ENCODE measurements at regions not wholly inside any gene's neighbourhood (a gene's known extent, or its start where the extent isn't known, plus 50 kb on each side); places are given as distances from the start of the nearest gene placed in this dataset.

GRCh38 chr3:16801698-16802097 is 83.1 kb upstream of the PLCL2 start:
- Histone ChIP-seq H3K27me3 (ENCODE audit: control insufficient read depth in 1 of 2, insufficient read depth in 2 of 2, low read length in 2 of 2) (no peaks in the 10 kb centered on the region), H3K4me3 (ENCODE audit: low read length) (no peak overlapping the region), H3K4me1 (ENCODE audit: insufficient read depth, low read length) (peaks cover 9% of the 10 kb centered on the region), H3K27ac (ENCODE audit: low read depth in 1 of 2, low read length in 2 of 2) (no peak overlapping the region), H3K36me3 (ENCODE audit: insufficient read depth, low read length) (no peaks in the 10 kb centered on the region), H3K9me3 (ENCODE audit: control insufficient read depth in 1 of 2, insufficient read depth in 1 of 2, low read length in 2 of 2) (no peaks in the 10 kb centered on the region)
- POLR2A ChIA-PET = interaction anchor here (0.7 to 1.6 kb wide), 4 partner anchors 9 to 83 kb away, joined by 3 to 7 read pairs (median 4); partner anchors contain the start of gene PLCL2
- H3K36me3 Mint-ChIP-seq (ENCODE audit: low read depth) = no peaks in the 10 kb centered on the region
- CTCF ChIA-PET = no interaction called here
- H3K27me3 Mint-ChIP-seq = no peaks in the 10 kb centered on the region
- H3K9me3 Mint-ChIP-seq = no peaks in the 10 kb centered on the region
- DNase-seq (peak in 2 of 14 experiments; percentile 39 to 43), ATAC-seq (ENCODE audit: poor library complexity) (peak; percentile 64)
- TF ChIP-seq CTCF (IDR thresholded peaks at IDR 0.05) = no peak
- H3K4me1 Mint-ChIP-seq (ENCODE audit: low read depth) = peaks cover 34% of the 10 kb centered on the region
- intact Hi-C loops (cut with DNase I, micrococcal nuclease) = no loop called here
- peak overlapping the region; percentile 63 for H3K27ac Mint-ChIP-seq
- H3K4me3 Mint-ChIP-seq = no peak overlapping the region

- peak overlapping the region; percentile 45 for H3K27ac Mint-ChIP-seq
- ATAC-seq (ENCODE audit: poor library complexity) = peak; percentile 41
- H3K27me3 Mint-ChIP-seq = no peaks in the 10 kb centered on the region
- Histone ChIP-seq H3K27me3 (ENCODE audit: control insufficient read depth in 1 of 2, insufficient read depth in 2 of 2, low read length in 2 of 2) (no peaks in the 10 kb centered on the region), H3K4me1 (ENCODE audit: insufficient read depth, low read length) (peaks cover 9% of the 10 kb centered on the region), H3K9me3 (ENCODE audit: control insufficient read depth in 1 of 2, insufficient read depth in 1 of 2, low read length in 2 of 2) (no peaks in the 10 kb centered on the region), H3K4me3 (ENCODE audit: low read length) (no peak overlapping the region), H3K36me3 (ENCODE audit: insufficient read depth, low read length) (no peaks in the 10 kb centered on the region), H3K27ac (ENCODE audit: low read depth in 1 of 2, low read length in 2 of 2) (no peak overlapping the region)
- ChIA-PET CTCF (no interaction called here), POLR2A (interaction anchor here (0.7 to 1.6 kb wide), 3 partner anchors 39 to 83 kb away, joined by 3 to 7 read pairs (median 4); partner anchors contain the start of gene PLCL2)
- DNase-seq = no peak
- H3K36me3 Mint-ChIP-seq (ENCODE audit: low read depth) = no peaks in the 10 kb centered on the region
- H3K4me1 Mint-ChIP-seq (ENCODE audit: low read depth) = peaks cover 27% of the 10 kb centered on the region
- H3K4me3 Mint-ChIP-seq = no peak overlapping the region
- H3K9me3 Mint-ChIP-seq = no peaks in the 10 kb centered on the region
- TF ChIP-seq CTCF (IDR thresholded peaks at IDR 0.05) = no peak
- intact Hi-C loops (cut with DNase I, micrococcal nuclease) = no loop called here
Observed at GRCh38 chr3:16802389-16802788, 82.4 kb upstream of the PLCL2 start.

GRCh38 chr3:16803019-16803418 is 81.7 kb upstream of the PLCL2 start:
- DNase-seq (no peak), ATAC-seq (ENCODE audit: poor library complexity) (no peak)
- no peak overlapping the region for H3K4me3 Mint-ChIP-seq
- POLR2A ChIA-PET = interaction anchor here (1.5 to 1.6 kb wide), 2 partner anchors 38 to 82 kb away, joined by 3 to 7 read pairs; partner anchors contain the start of gene PLCL2
- no peaks in the 10 kb centered on the region for H3K36me3 ChIP-seq (ENCODE audit: insufficient read depth, low read length)
- H3K4me1 Mint-ChIP-seq (ENCODE audit: low read depth) = peaks cover 27% of the 10 kb centered on the region
- H3K36me3 Mint-ChIP-seq (ENCODE audit: low read depth) = no peaks in the 10 kb centered on the region
- H3K27me3 ChIP-seq (ENCODE audit: control insufficient read depth in 1 of 2, insufficient read depth in 2 of 2, low read length in 2 of 2) = no peaks in the 10 kb centered on the region
- no peaks in the 10 kb centered on the region for H3K27me3 Mint-ChIP-seq
- peaks cover 9% of the 10 kb centered on the region for H3K4me1 ChIP-seq (ENCODE audit: insufficient read depth, low read length)
- intact Hi-C loops (cut with DNase I, micrococcal nuclease) = no loop called here
- H3K9me3 ChIP-seq (ENCODE audit: control insufficient read depth in 1 of 2, insufficient read depth in 1 of 2, low read length in 2 of 2) = no peaks in the 10 kb centered on the region
- no peak overlapping the region for H3K27ac ChIP-seq (ENCODE audit: low read depth in 1 of 2, low read length in 2 of 2)
- H3K27ac Mint-ChIP-seq = peak overlapping the region; percentile 45
- no peak overlapping the region for H3K4me3 ChIP-seq (ENCODE audit: low read length)
- CTCF ChIA-PET = no interaction called here
- TF ChIP-seq CTCF (IDR thresholded peaks at IDR 0.05) = no peak
- H3K9me3 Mint-ChIP-seq = no peaks in the 10 kb centered on the region
